HG03097 (cell line): ENCODE measurements at regions not wholly inside any gene's neighbourhood (a gene's known extent, or its start where the extent isn't known, plus 50 kb on each side); places are given as distances from the start of the nearest gene placed in this dataset.

Experiments
- ATAC-seq: cut with Tn5 transposase; IDR thresholded peaks from one replicate; pipeline ENCODE4 v1.9.1; 2021; ENCODE audit not compliant: unreplicated experiment, low FRiP score

GRCh38 chr9:118362123-118362522 is 657.9 kb downstream of the TLR4 start:
- no peak for ATAC-seq

- ATAC-seq: no peak
These were observed 658.4 kb downstream of the TLR4 start for GRCh38 chr9:118362596-118362995.

GRCh38 chr9:118364266-118365106 is 660.3 kb downstream of the TLR4 start:
- ATAC-seq: no peak

GRCh38 chr9:118366228-118366627 is 662.0 kb downstream of the TLR4 start:
- ATAC-seq: no peak

GRCh38 chr9:118367383-118367782 is 663.2 kb downstream of the TLR4 start:
- ATAC-seq: no peak

GRCh38 chr9:118384531-118385100 is 680.4 kb downstream of the TLR4 start:
- no peak for ATAC-seq

- peak; percentile 91 for ATAC-seq
These were observed 691.2 kb downstream of the TLR4 start for GRCh38 chr9:118395415-118395814.

- ATAC-seq: no peak
These were observed 697.3 kb downstream of the TLR4 start for GRCh38 chr9:118401546-118401945.

- no peak for ATAC-seq
These were observed 710.5 kb downstream of the TLR4 start for GRCh38 chr9:118414676-118415075.

GRCh38 chr9:118418887-118419565 is 714.8 kb downstream of the TLR4 start:
- ATAC-seq: no peak

GRCh38 chr9:118419676-118420075 is 715.5 kb downstream of the TLR4 start:
- ATAC-seq: no peak

GRCh38 chr9:118422508-118422907 is 718.3 kb downstream of the TLR4 start:
- no peak for ATAC-seq

GRCh38 chr9:118423021-118423420 is 718.8 kb downstream of the TLR4 start:
- ATAC-seq: no peak

- ATAC-seq: no peak
These were observed 719.5 kb downstream of the TLR4 start for GRCh38 chr9:118423721-118424120.

GRCh38 chr9:118426772-118427171 is 722.6 kb downstream of the TLR4 start:
- ATAC-seq: no peak

GRCh38 chr9:118438810-118439209 is 734.6 kb downstream of the TLR4 start:
- ATAC-seq: no peak

- ATAC-seq: no peak
These were observed 735.2 kb downstream of the TLR4 start for GRCh38 chr9:118439441-118439840.

GRCh38 chr9:118444403-118444802 is 740.2 kb downstream of the TLR4 start:
- no peak for ATAC-seq

GRCh38 chr9:118446943-118447639 is 742.9 kb downstream of the TLR4 start:
- ATAC-seq: no peak

- no peak for ATAC-seq
These were observed 745.4 kb downstream of the TLR4 start for GRCh38 chr9:118449554-118449953.

- ATAC-seq: no peak
These were observed 751.1 kb downstream of the TLR4 start for GRCh38 chr9:118455259-118455658.
